ENCODE measurements at regions not wholly inside any gene's neighbourhood (a gene's known extent, or its start where the extent isn't known, plus 50 kb on each side); places are given as distances from the start of the nearest gene placed in this dataset.

DNA sequence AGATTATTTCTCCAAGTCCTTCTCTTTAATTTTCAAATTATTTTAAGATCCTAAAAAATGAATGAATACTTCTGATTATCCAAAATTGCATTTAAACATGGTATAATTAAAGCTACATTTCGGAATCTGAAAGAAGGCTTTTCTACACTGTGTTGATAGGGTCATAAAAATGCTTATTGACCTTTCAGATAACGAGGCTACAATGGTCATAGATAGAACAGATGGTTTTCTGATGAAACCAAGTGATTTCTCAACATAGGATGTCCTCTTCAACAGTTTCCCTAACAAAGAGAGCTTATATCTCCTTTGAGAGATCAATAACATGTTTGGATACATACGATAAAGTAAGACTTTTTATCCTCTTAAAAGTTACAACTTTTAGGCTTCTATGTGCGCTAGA lies 201.1 kb downstream of the PTH2R start:
- DNase-seq (ENCODE audit: low read depth, low spot score) = no peak
- TF ChIP-seq EZH2 (IDR thresholded peaks at IDR 0.05; ENCODE audit: low read length) = no peak
- TF ChIP-seq CTCF (optimal IDR thresholded peaks at IDR 0.05 in 1 of 3, IDR thresholded peaks at IDR 0.05 in 1 of 3, conservative IDR thresholded peaks at IDR 0.05 in 1 of 3; ENCODE audit: extremely low read depth in 1 of 3, insufficient read depth in 2 of 3, low read length in 3 of 3) = no peak
- Histone ChIP-seq H3K79me2 (ENCODE audit: control insufficient read depth, insufficient read depth, low read length) (no peaks in the 10 kb centered on the region), H3K9ac (ENCODE audit: control insufficient read depth, extremely low read depth, insufficient read depth, low read length) (no peak overlapping the region), H3K9me1 (ENCODE audit: control insufficient read depth, extremely low read depth, insufficient read depth, low read length) (no peaks in the 10 kb centered on the region), H3K4me1 (ENCODE audit: control insufficient read depth, extremely low read depth, insufficient read depth, low read length) (no peaks in the 10 kb centered on the region), H3K4me2 (ENCODE audit: control insufficient read depth, extremely low read depth, insufficient read depth, low read depth, low read length) (no peak overlapping the region), H3K27ac (ENCODE audit: control insufficient read depth, insufficient read depth, low read length) (no peak overlapping the region), H2AFZ (ENCODE audit: control insufficient read depth, low read length) (no peak overlapping the region), H3K27me3 (ENCODE audit: control insufficient read depth, extremely low read depth, insufficient read depth, low read length) (no peaks in the 10 kb centered on the region), H3K9me3 (ENCODE audit: control insufficient read depth, low read depth, low read length) (no peaks in the 10 kb centered on the region), H4K20me1 (ENCODE audit: control insufficient read depth, extremely low read depth, insufficient read depth, low read length) (no peaks in the 10 kb centered on the region), H3K4me3 (ENCODE audit: control insufficient read depth in 2 of 3, extremely low read depth in 1 of 3, insufficient read depth in 2 of 3, low read depth in 1 of 3, low read length in 3 of 3) (no peak overlapping the region), H3K36me3 (ENCODE audit: control insufficient read depth in 2 of 2, extremely low read depth in 1 of 2, insufficient read depth in 2 of 2, low read length in 2 of 2) (no peaks in the 10 kb centered on the region)
- FAIRE-seq = no peak
- dilution Hi-C loops (cut with MboI; ENCODE audit: extremely low pct_ligation_motif_present, low sequenced_read_pairs) = no loop called here

DNA sequence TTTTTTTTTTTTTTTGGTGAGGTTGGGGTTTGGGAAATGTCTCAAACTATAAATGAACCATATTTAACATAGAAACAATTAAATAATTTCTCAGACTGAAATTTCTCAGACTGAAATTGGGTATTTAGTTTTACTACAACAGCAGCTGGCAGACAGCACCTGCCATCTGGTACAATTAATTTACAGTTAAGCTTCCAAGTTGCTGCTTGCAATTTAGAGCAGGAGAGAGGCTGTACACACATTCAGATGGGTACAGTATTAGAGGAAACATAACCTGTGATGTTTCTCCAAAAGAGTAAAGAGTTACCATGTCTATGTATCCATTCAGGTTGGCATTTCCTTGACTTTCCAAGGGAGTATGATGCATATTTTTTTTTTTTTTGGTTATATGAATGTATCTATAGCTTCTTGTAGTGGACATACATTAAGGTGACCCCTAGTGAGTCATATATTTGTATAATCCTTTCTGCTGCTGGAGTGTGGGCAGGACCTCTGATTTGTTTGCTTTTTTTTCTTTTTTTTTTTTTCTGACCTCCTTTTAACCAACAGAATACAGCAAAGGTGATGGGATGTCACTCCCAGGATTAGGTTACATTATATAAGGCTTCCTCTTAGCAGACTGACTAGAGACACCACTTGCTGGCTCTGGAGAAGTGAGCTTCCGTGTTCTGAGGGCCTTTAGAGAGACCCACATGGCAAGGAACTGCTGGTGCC lies 201.7 kb downstream of the PTH2R start:
- H3K9ac ChIP-seq (ENCODE audit: control insufficient read depth, extremely low read depth, insufficient read depth, low read length) = no peak overlapping the region
- H2AFZ ChIP-seq (ENCODE audit: control insufficient read depth, low read length) = no peak overlapping the region
- H3K27ac ChIP-seq (ENCODE audit: control insufficient read depth, insufficient read depth, low read length) = no peak overlapping the region
- no peaks in the 10 kb centered on the region for H3K9me3 ChIP-seq (ENCODE audit: control insufficient read depth, low read depth, low read length)
- no peak overlapping the region for H3K4me2 ChIP-seq (ENCODE audit: control insufficient read depth, extremely low read depth, insufficient read depth, low read depth, low read length)
- no peaks in the 10 kb centered on the region for H3K4me1 ChIP-seq (ENCODE audit: control insufficient read depth, extremely low read depth, insufficient read depth, low read length)
- H3K27me3 ChIP-seq (ENCODE audit: control insufficient read depth, extremely low read depth, insufficient read depth, low read length) = no peaks in the 10 kb centered on the region
- H3K9me1 ChIP-seq (ENCODE audit: control insufficient read depth, extremely low read depth, insufficient read depth, low read length) = no peaks in the 10 kb centered on the region
- TF ChIP-seq CTCF (optimal IDR thresholded peaks at IDR 0.05 in 1 of 3, IDR thresholded peaks at IDR 0.05 in 1 of 3, conservative IDR thresholded peaks at IDR 0.05 in 1 of 3; ENCODE audit: extremely low read depth in 1 of 3, insufficient read depth in 2 of 3, low read length in 3 of 3) = no peak
- no peak for TF ChIP-seq EZH2 (IDR thresholded peaks at IDR 0.05; ENCODE audit: low read length)
- no peak overlapping the region for H3K4me3 ChIP-seq (ENCODE audit: control insufficient read depth in 2 of 3, extremely low read depth in 1 of 3, insufficient read depth in 2 of 3, low read depth in 1 of 3, low read length in 3 of 3)
- DNase-seq (ENCODE audit: low read depth, low spot score) (no peak), FAIRE-seq (no peak)
- H3K79me2 ChIP-seq (ENCODE audit: control insufficient read depth, insufficient read depth, low read length) = no peaks in the 10 kb centered on the region
- dilution Hi-C loops (cut with MboI; ENCODE audit: extremely low pct_ligation_motif_present, low sequenced_read_pairs) = no loop called here
- no peaks in the 10 kb centered on the region for H3K36me3 ChIP-seq (ENCODE audit: control insufficient read depth in 2 of 2, extremely low read depth in 1 of 2, insufficient read depth in 2 of 2, low read length in 2 of 2)
- H4K20me1 ChIP-seq (ENCODE audit: control insufficient read depth, extremely low read depth, insufficient read depth, low read length) = no peaks in the 10 kb centered on the region

All from keratinocyte (primary cell).